Esophagus squamous epithelium (tissue), 5 donors: ENCODE measurements at regions not wholly inside any gene's neighbourhood (a gene's known extent, or its start where the extent isn't known, plus 50 kb on each side); places are given as distances from the start of the nearest gene placed in this dataset.

Experiments
- DNase-seq: peaks from one replicate; lab custom pipeline; 2025; lab: John Stamatoyannopoulos, UW
- H3K27ac ChIP-seq, 4 donors: fragments of 200-600 bp; sonication (generic); one replicate each; pipeline ENCODE4 v1.5.1; 2016 to 2019; ENCODE audit warnings: mild to moderate bottlenecking in 1 of 4
- H3K27me3 ChIP-seq, 4 donors: fragments of 200-600 bp; sonication (generic); 1 replicate in 3 of 4; 2 replicates in 1 of 4; pipeline versions ENCODE4 v1.5.1 to v1.6.0; 2017 to 2021; ENCODE audit warnings: antibody characterized with exemption in 1 of 4
- H3K36me3 ChIP-seq, 3 donors: fragments of 200-600 bp; sonication (generic); one replicate each; pipeline ENCODE4 v1.5.1; 2016 to 2019
- H3K4me1 ChIP-seq, 3 donors: fragments of 200-600 bp; sonication (generic); one replicate each; pipeline ENCODE4 v1.5.1; 2017 to 2019
- H3K4me3 ChIP-seq, 4 donors: fragments of 200-600 bp; sonication (generic); 1 replicate in 3 of 4; 2 replicates in 1 of 4; pipeline ENCODE4 v1.5.1; 2016 to 2019; ENCODE audit warnings: mild to moderate bottlenecking in 2 of 4, moderate library complexity in 1 of 4
- H3K9me3 ChIP-seq, 3 donors: fragments of 200-600 bp; sonication (generic); one replicate each; pipeline ENCODE4 v1.5.1; 2016 to 2019
- POLR2A ChIP-seq, 4 donors: fragments of 450-650 bp; IDR thresholded peaks; one replicate each; pipeline ENCODE4 v1.6.1; 2017; ENCODE audit warnings: antibody characterized with exemption in 4 of 4, mild to moderate bottlenecking in 4 of 4, moderate library complexity in 3 of 4
- WGBS, 2 donors: methylation state at CpG; one replicate each; pipeline ENCODE4 v1.1.5; 2018; 5-methylcytosine and 5-hydroxymethylcytosine counted together
- intact Hi-C: fragments of 100-400 bp; cut with DNase I; formaldehyde crosslinking; loops from one replicate; pipeline ENCODE4 v1.15.0; 2022
- TF ChIP-seq, protein P1 (sequence below), 6 experiments: fragments of 450-650 bp in 4 of 6; fragments of 200-600 bp in 2 of 6; sonication (generic) in 2 of 6; IDR thresholded peaks; one replicate each; pipeline ENCODE4 v1.5.1; 2016 to 2019; ENCODE audit warnings: antibody characterized with exemption in 6 of 6, mild to moderate bottlenecking in 4 of 6, moderate library complexity in 4 of 6
- donor health status: DM: yes; HTN: yes; CAD: no.

DNA sequence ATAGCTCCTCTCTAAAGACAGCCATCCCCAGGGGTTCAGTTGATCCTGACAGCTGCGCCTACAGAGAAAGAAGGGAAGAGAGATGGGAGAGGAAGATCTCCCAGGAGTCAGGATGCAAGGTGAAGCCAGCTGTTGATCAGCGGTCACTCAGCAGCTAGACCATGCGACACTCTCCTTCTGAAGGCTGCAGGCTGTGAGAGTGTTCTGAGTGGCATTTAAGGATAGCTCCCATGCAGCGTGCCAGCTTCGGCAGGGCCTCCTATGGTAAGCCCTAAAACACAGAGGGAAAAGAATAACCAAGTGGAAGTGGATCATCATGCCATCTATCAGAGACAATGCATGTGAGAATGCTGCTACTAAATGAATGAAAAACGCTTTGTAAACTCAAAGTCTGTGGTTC is 197.9 kb upstream of the NUDT4 start:
- no peak for DNase-seq
- no peak overlapping the region for H3K4me3 ChIP-seq
- H3K27ac ChIP-seq = no peak overlapping the region
- H3K4me1 ChIP-seq = peaks cover 0 to 27% (median 10%) of the 10 kb centered on the region in 3 donors
- TF ChIP-seq POLR2A (IDR thresholded peaks at IDR 0.05) = no peak
- TF ChIP-seq, protein P1, sequence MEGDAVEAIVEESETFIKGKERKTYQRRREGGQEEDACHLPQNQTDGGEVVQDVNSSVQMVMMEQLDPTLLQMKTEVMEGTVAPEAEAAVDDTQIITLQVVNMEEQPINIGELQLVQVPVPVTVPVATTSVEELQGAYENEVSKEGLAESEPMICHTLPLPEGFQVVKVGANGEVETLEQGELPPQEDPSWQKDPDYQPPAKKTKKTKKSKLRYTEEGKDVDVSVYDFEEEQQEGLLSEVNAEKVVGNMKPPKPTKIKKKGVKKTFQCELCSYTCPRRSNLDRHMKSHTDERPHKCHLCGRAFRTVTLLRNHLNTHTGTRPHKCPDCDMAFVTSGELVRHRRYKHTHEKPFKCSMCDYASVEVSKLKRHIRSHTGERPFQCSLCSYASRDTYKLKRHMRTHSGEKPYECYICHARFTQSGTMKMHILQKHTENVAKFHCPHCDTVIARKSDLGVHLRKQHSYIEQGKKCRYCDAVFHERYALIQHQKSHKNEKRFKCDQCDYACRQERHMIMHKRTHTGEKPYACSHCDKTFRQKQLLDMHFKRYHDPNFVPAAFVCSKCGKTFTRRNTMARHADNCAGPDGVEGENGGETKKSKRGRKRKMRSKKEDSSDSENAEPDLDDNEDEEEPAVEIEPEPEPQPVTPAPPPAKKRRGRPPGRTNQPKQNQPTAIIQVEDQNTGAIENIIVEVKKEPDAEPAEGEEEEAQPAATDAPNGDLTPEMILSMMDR (IDR thresholded peaks at IDR 0.05) = no peak
- H3K36me3 ChIP-seq = no peaks in the 10 kb centered on the region
- no peaks in the 10 kb centered on the region for H3K9me3 ChIP-seq
- intact Hi-C loops = no loop called here
- 85 to 96% methylated on average over 5 to 6 of the region's 6 CpGs for WGBS, 2 donors
- no peaks in the 10 kb centered on the region for H3K27me3 ChIP-seq

DNA sequence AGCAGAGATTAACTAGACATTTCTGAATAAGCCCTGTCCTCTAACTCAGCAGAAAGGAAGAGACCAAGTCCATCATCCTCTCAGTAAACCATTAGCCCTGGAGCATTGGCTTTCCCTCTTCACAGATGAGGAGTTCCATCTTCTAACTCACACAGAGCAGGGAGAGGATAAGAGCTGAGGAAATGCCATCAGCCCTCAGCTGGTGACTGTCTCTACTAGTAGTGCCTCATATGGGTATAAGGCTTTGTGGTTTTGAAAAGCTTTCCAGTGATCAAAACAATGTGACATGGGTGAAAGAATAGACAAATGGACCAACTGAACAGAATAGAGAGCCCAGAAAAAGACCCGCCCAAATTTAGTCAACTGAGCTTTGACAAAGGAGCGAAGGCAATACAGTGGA is 197.2 kb upstream of the NUDT4 start:
- no peak for DNase-seq
- H3K4me3 ChIP-seq = no peak overlapping the region
- 80 to 82% methylated on average over 2 of the region's 2 CpGs for WGBS, 2 donors
- no peak overlapping the region for H3K27ac ChIP-seq
- H3K36me3 ChIP-seq = no peaks in the 10 kb centered on the region
- no peaks in the 10 kb centered on the region for H3K9me3 ChIP-seq
- H3K27me3 ChIP-seq = no peaks in the 10 kb centered on the region
- TF ChIP-seq POLR2A (IDR thresholded peaks at IDR 0.05) = no peak
- H3K4me1 ChIP-seq = peaks cover 0 to 31% (median 10%) of the 10 kb centered on the region in 3 donors
- intact Hi-C loops = no loop called here

DNA sequence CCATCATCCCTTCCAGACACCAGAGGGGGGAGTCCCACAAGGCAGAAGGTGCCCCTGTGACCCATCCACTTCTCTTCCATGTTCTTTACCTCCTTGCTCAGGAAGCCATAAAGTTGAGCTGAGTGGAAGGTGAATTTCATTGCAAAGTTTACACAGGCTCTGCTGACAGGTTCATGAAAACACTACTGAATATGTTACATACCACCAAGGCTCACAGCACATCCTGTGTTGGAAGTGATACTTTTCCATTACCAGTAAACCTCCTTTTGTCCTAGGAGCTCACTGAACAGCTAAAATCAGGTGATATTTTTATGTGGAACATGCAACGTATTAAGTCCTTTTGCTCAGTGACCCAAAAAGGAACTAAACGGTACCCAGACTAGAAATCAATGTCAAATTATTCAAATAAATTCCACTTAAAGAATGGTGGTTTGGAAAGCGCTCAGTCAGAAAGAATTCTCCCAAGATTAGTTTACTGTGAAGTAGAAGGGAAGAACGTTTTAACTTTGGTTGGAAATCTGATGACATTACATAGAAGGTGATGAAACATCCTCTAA is 196.2 kb upstream of the NUDT4 start:
- WGBS, 2 donors = 61 to 64% methylated on average over 4 of the region's 4 CpGs
- peak overlapping the region in 1 of 4 donors; percentile 41 for H3K27ac ChIP-seq

DNA sequence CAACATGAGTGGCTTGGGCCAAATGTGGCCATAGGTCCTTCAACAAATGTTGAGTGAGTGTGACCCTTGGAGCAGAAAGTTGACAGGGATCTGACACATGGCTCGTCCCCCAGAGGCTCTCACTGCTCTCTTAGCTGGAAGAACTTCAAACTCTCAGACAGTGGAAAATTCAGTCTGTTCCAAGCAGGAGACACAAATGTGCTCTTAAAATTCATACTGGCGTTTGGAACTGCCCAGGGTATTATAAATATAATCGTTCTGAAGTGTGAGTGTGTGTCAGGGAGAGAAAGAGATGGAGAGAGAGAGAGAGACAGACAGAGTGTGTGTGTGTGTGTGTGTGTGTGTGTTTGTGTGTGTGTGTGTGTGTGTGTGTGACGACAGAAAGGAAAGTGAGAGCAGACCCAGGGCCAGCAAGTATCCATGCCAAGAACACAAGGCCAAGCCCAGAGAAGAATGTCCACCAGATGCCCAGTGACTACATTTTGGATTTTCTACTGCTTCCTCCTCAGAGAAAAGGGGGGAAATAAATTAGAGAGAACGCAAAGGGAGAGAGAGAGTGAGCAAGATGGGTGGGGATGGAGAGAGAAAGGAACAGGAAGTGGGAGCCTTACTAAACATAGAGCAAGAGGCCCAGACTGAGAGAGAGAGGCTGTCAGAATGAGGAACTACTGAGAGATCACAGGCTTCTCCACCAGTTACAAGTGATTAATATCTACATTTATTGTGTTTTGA is 193.6 kb upstream of the NUDT4 start:
- intact Hi-C loops = no loop called here
- Histone ChIP-seq H3K36me3 (no peaks in the 10 kb centered on the region), H3K27me3 (no peaks in the 10 kb centered on the region), H3K4me1 (peaks cover 0 to 21% (median 7%) of the 10 kb centered on the region in 3 donors), H3K4me3 (no peak overlapping the region), H3K27ac (peak overlapping the region in 3 of 4 donors; percentile 64 to 87 (median 75)), H3K9me3 (no peaks in the 10 kb centered on the region)
- TF ChIP-seq POLR2A (IDR thresholded peaks at IDR 0.05) = no peak
- TF ChIP-seq, protein P1 (IDR thresholded peaks at IDR 0.05) = no peak
- no peak for DNase-seq
- 43 to 52% methylated on average over 5 of the region's 5 CpGs for WGBS, 2 donors

More for the DNA sequence above, 196.2 kb upstream of the NUDT4 start:
- Histone ChIP-seq H3K27me3 (no peaks in the 10 kb centered on the region), H3K4me3 (no peak overlapping the region), H3K36me3 (no peaks in the 10 kb centered on the region), H3K9me3 (no peaks in the 10 kb centered on the region), H3K4me1 (peaks cover 0 to 25% (median 7%) of the 10 kb centered on the region in 3 donors)
- intact Hi-C loops = no loop called here
- TF ChIP-seq, protein P1 (IDR thresholded peaks at IDR 0.05) = no peak
- TF ChIP-seq POLR2A (IDR thresholded peaks at IDR 0.05) = no peak
- no peak for DNase-seq

DNA sequence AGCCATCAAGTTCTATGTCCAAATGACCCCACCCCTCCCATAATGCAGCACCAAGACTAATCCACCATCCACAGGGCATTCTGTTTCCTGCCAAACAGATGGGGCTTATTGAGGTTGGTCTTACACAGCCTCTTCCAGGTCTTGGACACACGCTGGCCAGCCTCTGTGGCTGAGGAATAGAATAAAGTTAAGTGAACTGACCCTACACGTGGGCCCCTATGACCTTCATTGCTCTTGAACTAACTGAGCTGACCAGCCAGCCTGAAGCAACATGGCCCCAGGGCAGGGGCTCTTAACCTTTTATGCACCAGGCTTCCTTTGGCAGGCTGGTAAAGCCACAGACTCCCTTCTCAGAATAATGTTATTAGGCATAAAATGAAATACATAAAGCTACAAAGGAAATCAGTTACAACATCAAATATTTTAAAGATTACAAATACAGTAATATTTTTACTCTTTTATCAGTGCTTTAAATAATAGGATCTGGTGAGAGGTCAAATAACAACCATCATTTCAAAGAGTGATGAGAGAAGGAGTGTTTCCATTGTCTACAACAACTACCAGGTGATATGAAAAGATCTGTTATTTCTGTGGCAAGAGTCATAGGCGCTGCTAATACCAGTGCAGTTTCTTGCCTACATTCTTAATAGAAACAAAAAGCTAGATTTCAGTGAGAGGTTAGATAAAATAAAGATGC is 192.9 kb upstream of the NUDT4 start:
- H3K9me3 ChIP-seq = no peaks in the 10 kb centered on the region
- TF ChIP-seq POLR2A (IDR thresholded peaks at IDR 0.05) = no peak
- TF ChIP-seq, protein P1 (IDR thresholded peaks at IDR 0.05) = no peak
- WGBS, 2 donors = 72 to 75% methylated on average over 3 of the region's 3 CpGs
- H3K27me3 ChIP-seq = no peaks in the 10 kb centered on the region
- intact Hi-C loops = no loop called here
- H3K4me3 ChIP-seq = no peak overlapping the region
- no peak for DNase-seq
- peak overlapping the region in 3 of 4 donors; percentile 64 to 87 (median 75) for H3K27ac ChIP-seq
- H3K4me1 ChIP-seq = peaks cover 0 to 21% (median 7%) of the 10 kb centered on the region in 3 donors
- no peaks in the 10 kb centered on the region for H3K36me3 ChIP-seq
